Osteoblast (primary cell): ENCODE measurements at regions not wholly inside any gene's neighbourhood (a gene's known extent, or its start where the extent isn't known, plus 50 kb on each side); places are given as distances from the start of the nearest gene placed in this dataset.

Source experiments
- DNase-seq: peaks from one replicate; pipeline ENCODE4 v3.0.0; 2011; ENCODE audit warnings: low spot score, mixed read lengths; ENCODE audit not compliant: insufficient read length; ENCODE audit errors: missing footprints
- H2AFZ ChIP-seq: 2 replicates; pipeline ENCODE4 v1.6.0; 2011; ENCODE audit warnings: mild to moderate bottlenecking, low read length
- H3K27ac ChIP-seq: 2 replicates; pipeline ENCODE4 v1.5.1; 2011; ENCODE audit warnings: mild to moderate bottlenecking, low read depth, low read length, moderate library complexity
- H3K27me3 ChIP-seq: 2 replicates; pipeline ENCODE4 v1.6.0; 2012; ENCODE audit warnings: mild to moderate bottlenecking, control low read depth, inconsistent platforms, low read length, moderate library complexity; ENCODE audit not compliant: insufficient read depth
- H3K36me3 ChIP-seq: 2 replicates; pipeline ENCODE4 v1.5.1; 2011; ENCODE audit warnings: mild to moderate bottlenecking, low read length, control low read depth, moderate library complexity; ENCODE audit not compliant: insufficient read depth
- H3K4me1 ChIP-seq: 2 replicates; pipeline ENCODE4 v1.5.1; 2011; ENCODE audit warnings: mild to moderate bottlenecking, low read length, control low read depth, moderate library complexity; ENCODE audit not compliant: insufficient read depth
- H3K4me2 ChIP-seq: 2 replicates; pipeline ENCODE4 v1.6.0; 2011; ENCODE audit warnings: mild to moderate bottlenecking, low read length; ENCODE audit not compliant: insufficient read depth
- H3K4me3 ChIP-seq: fragments of 200-600 bp; sonication (generic); 3 replicates; pipeline ENCODE4 v1.5.1; 2012; ENCODE audit warnings: mild to moderate bottlenecking, low read length, inconsistent platforms; ENCODE audit not compliant: insufficient read depth
- H3K79me2 ChIP-seq: 2 replicates; pipeline ENCODE4 v1.6.0; 2012; ENCODE audit warnings: mild to moderate bottlenecking, low read length, control low read depth, inconsistent platforms; ENCODE audit not compliant: insufficient read depth
- H3K9me3 ChIP-seq: 2 replicates; pipeline ENCODE4 v1.5.1; 2011; ENCODE audit warnings: low read depth, low read length, control low read depth
- H4K20me1 ChIP-seq: 2 replicates; pipeline ENCODE4 v1.6.0; 2012; ENCODE audit warnings: mild to moderate bottlenecking, low read length, control low read depth; ENCODE audit not compliant: insufficient read depth
- CTCF ChIP-seq: IDR thresholded peaks from 2 replicates; pipeline ENCODE4 v1.5.1; 2011; ENCODE audit warnings: mild to moderate bottlenecking, low read depth, low read length, moderate library complexity; ENCODE audit errors: extremely low read depth

- H4K20me1 ChIP-seq = no peaks in the 10 kb centered on the region
- no peaks in the 10 kb centered on the region for H3K36me3 ChIP-seq
- no peak for TF ChIP-seq CTCF
- no peak overlapping the region for H3K4me3 ChIP-seq
- H2AFZ ChIP-seq = peak overlapping the region; percentile 79
- H3K4me2 ChIP-seq = peak overlapping the region; percentile 71
- H3K27ac ChIP-seq = no peak overlapping the region
- H3K9me3 ChIP-seq = peaks cover 11% of the 10 kb centered on the region
- no peak for DNase-seq
- H3K4me1 ChIP-seq = no peaks in the 10 kb centered on the region
- H3K27me3 ChIP-seq = no peaks in the 10 kb centered on the region
- H3K79me2 ChIP-seq = no peaks in the 10 kb centered on the region
Observed at GRCh38 chr7:33706186-33706585, 199.2 kb upstream of the BMPER start.

DNA sequence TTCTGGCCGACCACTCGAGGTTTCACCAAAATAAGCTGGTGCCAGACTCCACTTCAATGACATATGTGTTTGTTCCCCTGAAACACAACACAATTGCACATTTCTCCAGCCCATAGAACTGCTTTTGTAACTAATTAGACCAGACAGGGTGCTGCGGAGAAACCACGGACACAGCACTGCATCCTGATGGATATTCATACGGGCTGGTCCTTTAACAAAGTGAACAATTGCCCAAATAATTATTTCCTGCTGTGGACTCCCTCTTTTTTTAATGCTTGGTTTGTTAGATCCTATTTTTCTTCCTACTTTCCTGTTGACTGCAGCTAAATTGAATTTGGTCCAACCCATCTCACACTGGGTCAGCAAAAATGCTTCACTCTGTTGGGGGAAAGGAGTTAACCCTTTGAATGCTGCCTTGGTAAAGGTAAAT lies 198.6 kb upstream of the BMPER start:
- H3K9me3 ChIP-seq = peaks cover 5% of the 10 kb centered on the region
- no peaks in the 10 kb centered on the region for H4K20me1 ChIP-seq
- no peaks in the 10 kb centered on the region for H3K27me3 ChIP-seq
- no peak overlapping the region for H3K27ac ChIP-seq
- H3K36me3 ChIP-seq = no peaks in the 10 kb centered on the region
- peak overlapping the region; percentile 79 for H2AFZ ChIP-seq
- peak overlapping the region; percentile 62 for H3K4me3 ChIP-seq
- no peak for DNase-seq
- peak overlapping the region; percentile 71 for H3K4me2 ChIP-seq
- no peaks in the 10 kb centered on the region for H3K79me2 ChIP-seq
- H3K4me1 ChIP-seq = no peaks in the 10 kb centered on the region
- TF ChIP-seq CTCF = no peak

DNA sequence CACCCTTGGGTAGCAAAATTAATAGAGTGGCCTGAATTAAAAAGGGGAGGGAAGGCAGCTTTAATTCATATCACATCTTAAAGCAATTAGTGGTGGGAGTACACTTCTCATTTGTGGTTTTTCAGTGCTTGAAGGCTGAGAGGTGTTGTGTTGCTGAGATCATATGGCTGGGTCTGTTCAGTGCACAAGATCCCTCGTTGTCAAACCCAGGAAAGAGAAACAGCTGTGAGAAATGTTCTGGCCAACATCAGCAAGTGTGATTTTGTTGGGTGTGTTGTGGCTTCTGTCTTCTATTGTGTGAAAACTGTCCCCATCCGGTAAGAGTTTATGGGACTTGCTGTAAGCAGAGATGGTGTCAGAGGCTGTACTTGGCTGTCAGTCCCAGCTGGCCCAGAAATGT lies 197.9 kb upstream of the BMPER start:
- Histone ChIP-seq H2AFZ (peak overlapping the region; percentile 47), H4K20me1 (no peaks in the 10 kb centered on the region), H3K79me2 (no peaks in the 10 kb centered on the region), H3K36me3 (no peaks in the 10 kb centered on the region), H3K4me2 (no peak overlapping the region), H3K4me1 (no peaks in the 10 kb centered on the region), H3K27me3 (no peaks in the 10 kb centered on the region), H3K27ac (no peak overlapping the region), H3K9me3 (peaks cover 4% of the 10 kb centered on the region), H3K4me3 (no peak overlapping the region)
- DNase-seq = no peak
- no peak for TF ChIP-seq CTCF

DNA sequence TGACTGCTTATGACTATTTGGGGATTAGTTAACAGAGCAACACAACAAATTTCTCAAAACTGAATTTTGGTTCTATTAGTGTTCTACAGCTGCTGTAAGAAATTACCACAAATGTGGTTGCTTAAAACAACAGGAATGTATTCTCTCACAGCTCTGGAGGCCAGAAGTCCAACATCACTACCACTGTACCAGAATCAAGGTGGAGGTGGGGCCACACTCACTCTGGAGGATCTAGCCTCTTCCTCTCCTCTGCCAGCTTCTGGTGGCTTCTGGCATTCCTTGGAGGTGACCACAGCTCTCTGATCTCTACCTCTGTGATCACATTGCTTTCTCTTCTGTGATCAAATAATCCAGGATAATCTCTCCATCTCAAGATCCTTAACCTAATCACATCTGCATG lies 194.7 kb upstream of the BMPER start:
- H2AFZ ChIP-seq = no peak overlapping the region
- no peak for DNase-seq
- H3K79me2 ChIP-seq = no peaks in the 10 kb centered on the region
- no peaks in the 10 kb centered on the region for H3K27me3 ChIP-seq
- no peaks in the 10 kb centered on the region for H4K20me1 ChIP-seq
- H3K9me3 ChIP-seq = no peaks in the 10 kb centered on the region
- no peak overlapping the region for H3K4me2 ChIP-seq
- no peaks in the 10 kb centered on the region for H3K4me1 ChIP-seq
- H3K36me3 ChIP-seq = no peaks in the 10 kb centered on the region
- H3K4me3 ChIP-seq = no peak overlapping the region
- H3K27ac ChIP-seq = no peak overlapping the region
- no peak for TF ChIP-seq CTCF
